ENCODE measurements at regions not wholly inside any gene's neighbourhood (a gene's known extent, or its start where the extent isn't known, plus 50 kb on each side); places are given as distances from the start of the nearest gene placed in this dataset.
"Not testable (repeated sequence)": the region's sequence is repeated elsewhere in the genome, so short reads cannot be mapped to it uniquely, and the experiment has no call there.

- not testable (repeated sequence) for TF ChIP-seq CTCF (IDR thresholded peaks at IDR 0.05; ENCODE audit: poor library complexity); EZH2 (IDR thresholded peaks at IDR 0.05; ENCODE audit: borderline replicate concordance)
Observed at GRCh38 chr2:89244407-89244806, 552.9 kb downstream of the RPIA start.

Measured in hepatocyte (in vitro differentiated cells).